HUES64 (cell line): ENCODE measurements at regions not wholly inside any gene's neighbourhood (a gene's known extent, or its start where the extent isn't known, plus 50 kb on each side); places are given as distances from the start of the nearest gene placed in this dataset.
"Not testable (repeated sequence)": the region's sequence is repeated elsewhere in the genome, so short reads cannot be mapped to it uniquely, and the experiment has no call there.

Source experiments
- H3K27ac ChIP-seq: 2 replicates; pipeline ENCODE4 v1.7.0; 2013; ENCODE audit warnings: low read depth, low read length, inconsistent platforms
- H3K27me3 ChIP-seq: 2 replicates; pipeline ENCODE4 v1.6.1; 2013; ENCODE audit warnings: mild to moderate bottlenecking, low read length; ENCODE audit not compliant: insufficient read depth
- H3K36me3 ChIP-seq: 2 replicates; pipeline ENCODE4 v1.6.1; 2013; ENCODE audit warnings: mild to moderate bottlenecking, low read length; ENCODE audit not compliant: insufficient read depth
- H3K4me1 ChIP-seq: 2 replicates; pipeline ENCODE4 v1.6.1; 2013; ENCODE audit warnings: mild to moderate bottlenecking, low read length, moderate library complexity; ENCODE audit not compliant: insufficient read depth
- H3K4me3 ChIP-seq: 2 replicates; pipeline ENCODE4 v1.5.1; 2013; ENCODE audit warnings: mild to moderate bottlenecking, low read length, moderate library complexity
- H3K9ac ChIP-seq: 2 replicates; pipeline ENCODE4 v1.6.1; 2013; ENCODE audit warnings: mild to moderate bottlenecking, low read depth, low read length
- H3K9me3 ChIP-seq: 2 replicates; pipeline ENCODE4 v1.6.1; 2013; ENCODE audit warnings: low read depth, low read length; ENCODE audit not compliant: insufficient read depth
- WGBS: fragments of 150-250, 120-280 bp; methylation state at CpG from one replicate; pipeline ENCODE4 v1.1.7; 2013; ENCODE audit warnings: missing lambda C conversion rate; 5-methylcytosine and 5-hydroxymethylcytosine counted together

DNA sequence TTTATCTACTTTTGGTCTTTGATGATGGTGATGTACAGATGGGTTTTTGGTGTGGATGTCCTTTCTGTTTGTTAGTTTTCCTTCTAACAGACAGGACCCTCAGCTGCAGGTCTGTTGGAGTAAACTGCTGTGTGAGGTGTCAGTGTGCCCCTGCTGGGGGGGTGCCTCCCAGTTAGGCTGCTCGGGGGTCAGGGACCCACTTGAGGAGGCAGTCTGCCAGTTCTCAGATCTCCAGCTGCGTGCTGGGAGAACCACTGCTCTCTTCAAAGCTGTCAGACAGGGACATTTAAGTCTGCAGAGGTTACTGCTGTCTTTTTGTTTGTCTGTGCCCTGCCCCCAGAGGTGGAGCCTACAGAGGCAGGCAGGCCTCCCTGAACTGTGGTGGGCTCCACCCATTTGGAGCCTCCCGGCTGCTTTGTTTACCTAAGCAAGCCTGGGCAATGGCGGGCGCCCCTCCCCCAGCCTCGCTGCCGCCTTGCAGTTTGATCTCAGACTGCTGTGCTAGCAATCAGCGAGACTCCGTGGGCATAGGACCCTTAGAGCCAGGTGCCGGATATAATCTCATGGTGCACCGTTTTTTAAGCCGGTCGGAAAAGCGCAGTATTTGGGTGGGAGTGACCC is 433.7 kb downstream of the CCSER2 start:
- WGBS: 34% methylated on average over 13 of the region's 14 CpGs
- H3K9me3 ChIP-seq, H3K27ac ChIP-seq, H3K36me3 ChIP-seq, H3K27me3 ChIP-seq, H3K4me1 ChIP-seq, H3K9ac ChIP-seq: not testable (repeated sequence)
- H3K4me3 ChIP-seq: peak overlapping the region; percentile 39

DNA sequence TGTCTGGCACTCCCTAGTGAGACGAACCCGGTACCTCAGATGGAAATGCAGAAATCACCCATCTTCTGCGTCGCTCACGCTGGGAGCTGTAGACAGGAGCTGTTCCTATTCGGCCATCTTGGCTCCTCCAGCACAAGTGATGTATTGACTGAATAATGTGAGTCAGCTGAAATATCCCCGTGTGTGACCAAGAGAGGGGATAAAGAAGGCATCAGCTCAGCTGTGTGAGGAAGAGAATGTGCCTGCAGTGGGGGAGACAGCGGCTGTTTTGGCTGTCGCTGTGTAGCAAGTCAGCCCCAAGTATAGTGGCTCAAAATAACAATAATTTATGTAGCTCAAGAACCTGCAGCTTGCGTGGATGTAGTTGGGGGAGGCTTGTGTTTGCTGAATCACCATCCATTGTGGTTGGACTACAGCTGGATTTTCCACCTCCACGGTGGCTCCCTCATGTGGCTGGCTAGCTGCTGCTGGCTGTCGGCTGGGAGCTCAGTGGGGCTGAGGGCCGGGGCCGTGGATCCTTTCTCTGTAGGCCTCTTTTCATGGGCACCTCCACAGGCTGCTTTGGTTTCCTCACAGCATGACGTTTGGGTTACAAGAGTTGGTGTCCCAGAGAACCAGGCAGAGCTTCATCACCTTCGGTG is 434.5 kb downstream of the CCSER2 start:
- Histone ChIP-seq H3K27me3 (no peaks in the 10 kb centered on the region), H3K4me3 (peak overlapping the region; percentile 39; the same call in 1 of the 2 replicates), H3K4me1 (no peaks in the 10 kb centered on the region), H3K27ac (no peak overlapping the region), H3K9ac (0 out of 2 replicates have a peak overlapping the region, but pooled peaks have one; percentile 1), H3K9me3 (no peaks in the 10 kb centered on the region), H3K36me3 (no peaks in the 10 kb centered on the region)
- 86% methylated on average over 16 of the region's 16 CpGs for WGBS

DNA sequence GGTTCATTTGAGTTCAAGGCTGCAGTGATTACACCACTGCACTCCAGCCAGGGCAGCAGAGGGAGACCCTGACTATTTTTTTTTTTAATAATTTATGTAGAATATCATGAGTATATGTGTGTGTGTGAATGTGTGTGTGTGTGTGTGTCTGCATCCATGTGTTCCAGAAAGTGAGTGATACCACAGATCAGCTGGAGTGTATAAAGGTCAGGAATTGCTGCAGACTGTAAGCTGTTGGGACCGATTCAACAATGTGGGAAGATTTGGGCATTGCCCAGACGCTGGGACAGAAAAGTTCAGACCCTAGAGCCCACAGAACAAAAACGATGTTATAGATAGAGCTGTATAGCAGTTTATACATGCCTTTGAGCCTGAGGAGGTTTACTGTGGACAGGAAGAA is 435.6 kb downstream of the CCSER2 start:
- Histone ChIP-seq H3K4me3 (no peak overlapping the region), H3K9me3 (no peaks in the 10 kb centered on the region), H3K36me3 (no peaks in the 10 kb centered on the region), H3K27ac (no peak overlapping the region), H3K27me3 (no peaks in the 10 kb centered on the region), H3K9ac (no peak overlapping the region), H3K4me1 (no peaks in the 10 kb centered on the region)
- WGBS: 93% methylated on average over 3 of the region's 3 CpGs

DNA sequence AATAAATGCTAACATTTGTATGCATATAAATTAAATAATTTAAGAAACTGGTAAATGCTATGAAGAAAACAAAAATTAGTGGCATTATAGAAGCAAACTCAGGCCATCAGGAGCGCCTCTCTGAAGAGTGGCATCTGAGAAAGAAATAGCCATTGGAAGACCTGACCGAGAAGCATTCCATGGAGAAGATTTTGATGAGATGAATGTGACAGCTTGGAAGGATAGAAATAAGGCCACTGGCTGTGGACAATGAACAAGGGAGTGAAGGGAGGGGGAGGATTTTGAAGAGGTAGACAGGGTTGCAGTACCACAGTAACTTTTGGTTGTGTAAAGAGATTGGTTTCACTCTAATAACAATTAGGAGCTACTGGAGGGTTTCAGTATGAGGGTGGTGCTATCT is 436.7 kb downstream of the CCSER2 start:
- H3K9ac ChIP-seq: no peak overlapping the region
- no peaks in the 10 kb centered on the region for H3K27me3 ChIP-seq
- 91% methylated on average over 2 of the region's 2 CpGs for WGBS
- no peaks in the 10 kb centered on the region for H3K4me1 ChIP-seq
- H3K27ac ChIP-seq: no peak overlapping the region
- no peak overlapping the region for H3K4me3 ChIP-seq
- no peaks in the 10 kb centered on the region for H3K36me3 ChIP-seq
- no peaks in the 10 kb centered on the region for H3K9me3 ChIP-seq

DNA sequence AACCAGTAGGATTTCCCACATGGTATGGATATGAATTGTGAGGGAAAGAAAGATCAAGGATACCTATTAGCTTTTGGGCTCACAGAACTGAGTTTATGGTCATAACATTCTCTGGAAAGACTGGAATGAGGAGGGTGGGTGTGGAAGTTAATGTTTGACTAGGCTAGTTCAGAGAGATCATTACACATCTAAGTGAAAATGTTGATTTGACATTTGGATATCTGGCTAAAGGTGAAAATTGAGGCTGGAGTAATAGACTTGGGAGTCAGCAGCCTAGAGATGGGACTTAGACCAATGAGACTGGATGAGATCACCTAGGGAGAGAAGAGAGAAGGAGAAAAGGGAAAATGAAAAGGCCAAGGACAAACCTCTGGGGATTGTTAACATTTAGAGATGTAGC is 437.3 kb downstream of the CCSER2 start:
- H3K27ac ChIP-seq: no peak overlapping the region
- H3K36me3 ChIP-seq: no peaks in the 10 kb centered on the region

DNA sequence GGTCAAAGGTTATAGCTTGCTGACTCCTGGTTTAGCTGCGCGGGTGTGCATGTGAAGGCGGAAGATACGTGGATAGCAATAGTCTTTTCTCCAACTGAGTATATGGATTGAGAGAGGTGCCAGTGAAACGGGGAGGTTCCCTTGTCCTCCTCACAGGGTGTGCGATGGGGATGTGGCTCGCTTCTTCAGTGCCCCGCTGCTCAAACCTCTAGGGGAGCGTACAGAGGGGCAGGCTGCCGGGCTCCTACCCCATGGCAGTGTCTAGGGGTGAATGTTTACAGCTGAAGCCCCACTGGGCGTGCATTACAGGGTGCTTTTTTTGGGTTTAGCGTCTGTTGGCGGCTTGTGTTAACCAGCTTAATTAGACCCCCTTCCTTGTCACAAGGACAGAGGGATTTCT is 438.5 kb downstream of the CCSER2 start:
- Histone ChIP-seq H3K9me3 (no peaks in the 10 kb centered on the region), H3K9ac (no peak overlapping the region), H3K27me3 (no peaks in the 10 kb centered on the region), H3K36me3 (no peaks in the 10 kb centered on the region), H3K4me3 (no peak overlapping the region), H3K4me1 (no peaks in the 10 kb centered on the region), H3K27ac (no peak overlapping the region)
- 95% methylated on average over 13 of the region's 13 CpGs for WGBS

More for the DNA sequence above, 437.3 kb downstream of the CCSER2 start:
- H3K4me1 ChIP-seq: no peaks in the 10 kb centered on the region
- no peaks in the 10 kb centered on the region for H3K27me3 ChIP-seq
- no peak overlapping the region for H3K9ac ChIP-seq
- no peak overlapping the region for H3K4me3 ChIP-seq
- no peaks in the 10 kb centered on the region for H3K9me3 ChIP-seq

DNA sequence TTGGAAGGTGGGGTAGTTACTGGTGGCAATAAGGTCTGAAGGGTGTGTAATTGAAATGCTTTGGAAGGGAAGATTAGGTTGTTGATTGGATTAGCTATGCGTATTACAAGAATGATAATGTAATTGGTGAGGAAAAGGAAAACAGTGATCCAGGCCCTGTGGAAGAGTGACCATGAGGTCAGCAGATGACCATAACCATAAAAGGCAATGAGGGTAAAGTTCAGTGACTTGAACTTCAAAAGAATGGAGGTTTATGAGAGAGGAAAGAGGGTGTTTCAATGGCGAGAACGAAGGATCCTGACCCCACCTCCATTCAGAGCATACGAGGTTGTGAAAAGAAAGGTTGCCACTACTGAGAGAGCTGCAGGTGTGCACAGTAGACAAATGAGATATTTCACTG is 439.7 kb downstream of the CCSER2 start:
- Histone ChIP-seq H3K36me3 (no peaks in the 10 kb centered on the region), H3K9ac (no peak overlapping the region), H3K9me3 (no peaks in the 10 kb centered on the region), H3K27ac (no peak overlapping the region), H3K4me1 (no peaks in the 10 kb centered on the region), H3K27me3 (no peaks in the 10 kb centered on the region), H3K4me3 (no peak overlapping the region)
- WGBS: 93% methylated on average over 4 of the region's 4 CpGs

DNA sequence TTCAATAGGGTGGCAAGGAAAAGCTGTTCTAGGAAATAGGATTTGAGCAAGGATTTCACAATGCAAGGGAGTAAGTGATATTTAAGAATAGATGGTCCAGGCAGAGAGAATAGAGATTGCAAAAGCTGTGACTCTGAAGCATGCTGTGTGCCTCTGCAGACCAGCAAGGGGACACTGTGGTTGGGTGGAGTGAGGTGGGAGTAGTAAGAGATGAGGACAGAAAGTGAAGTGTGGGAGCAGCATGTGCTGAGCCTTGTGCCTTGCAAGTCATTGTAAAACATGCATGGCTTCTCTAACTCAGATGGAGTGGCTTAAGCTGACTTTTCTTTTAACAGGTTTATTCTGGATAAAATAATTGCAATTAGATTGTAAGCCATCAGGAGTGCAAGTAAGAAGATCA is 442.4 kb downstream of the CCSER2 start:
- Histone ChIP-seq H3K27me3 (no peaks in the 10 kb centered on the region), H3K4me3 (no peak overlapping the region), H3K4me1 (no peaks in the 10 kb centered on the region), H3K9me3 (no peaks in the 10 kb centered on the region), H3K9ac (no peak overlapping the region), H3K36me3 (no peaks in the 10 kb centered on the region), H3K27ac (no peak overlapping the region)

DNA sequence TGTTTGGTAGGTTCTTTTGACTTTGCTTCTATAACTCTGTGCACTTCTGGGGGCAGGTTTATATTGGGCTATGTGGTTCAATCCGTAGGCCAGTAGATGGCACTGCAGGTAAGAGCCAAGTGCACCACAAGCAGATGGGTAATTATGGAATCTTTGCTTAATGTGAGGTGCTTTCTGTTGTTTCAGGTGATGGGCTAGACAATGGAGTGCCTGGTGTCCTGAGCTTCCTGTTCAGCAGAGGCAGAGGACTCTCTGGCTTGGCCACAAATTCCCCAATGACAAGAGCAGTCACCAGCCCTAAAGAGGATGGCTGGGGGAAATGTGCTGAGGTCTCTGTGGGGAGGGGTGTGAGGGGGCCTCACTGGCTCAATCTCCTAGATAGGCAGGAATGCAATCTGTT is 455.0 kb downstream of the CCSER2 start:
- 0% methylated on average over 1 of the region's 1 CpG for WGBS
- peaks cover 4% of the 10 kb centered on the region; the same call in 1 of the 2 replicates for H3K4me1 ChIP-seq
- no peak overlapping the region for H3K9ac ChIP-seq
- H3K27me3 ChIP-seq: no peaks in the 10 kb centered on the region
- H3K27ac ChIP-seq: no peak overlapping the region
- no peaks in the 10 kb centered on the region for H3K36me3 ChIP-seq
- H3K4me3 ChIP-seq: no peak overlapping the region
- H3K9me3 ChIP-seq: no peaks in the 10 kb centered on the region; the same call in 1 of the 2 replicates

DNA sequence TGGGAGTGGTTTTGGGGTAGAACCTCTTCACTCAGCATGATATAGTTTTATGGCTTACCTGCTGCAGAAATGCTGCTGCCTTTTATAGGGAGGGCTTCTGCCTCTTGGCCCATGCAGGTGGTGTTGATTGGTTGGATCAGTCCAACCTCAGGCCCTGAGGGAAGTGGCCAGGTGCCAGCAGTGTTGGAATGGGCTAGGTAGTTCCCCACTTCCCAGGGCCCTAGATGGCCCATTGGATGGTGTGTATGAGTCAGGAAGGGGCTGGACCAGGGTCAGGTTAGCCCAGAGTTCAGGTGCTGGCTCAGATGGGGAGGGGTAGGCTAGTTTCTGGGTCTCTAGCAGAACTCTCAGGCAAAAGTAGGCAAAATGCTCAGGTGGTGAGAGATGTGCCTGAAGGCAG is 455.5 kb downstream of the CCSER2 start:
- no peaks in the 10 kb centered on the region for H3K36me3 ChIP-seq
- no peak overlapping the region for H3K4me3 ChIP-seq
- no peaks in the 10 kb centered on the region; the same call in 1 of the 2 replicates for H3K9me3 ChIP-seq
- H3K27me3 ChIP-seq: no peaks in the 10 kb centered on the region
- H3K9ac ChIP-seq: no peak overlapping the region
- H3K27ac ChIP-seq: no peak overlapping the region
- peaks cover 4% of the 10 kb centered on the region; the same call in 1 of the 2 replicates for H3K4me1 ChIP-seq

DNA sequence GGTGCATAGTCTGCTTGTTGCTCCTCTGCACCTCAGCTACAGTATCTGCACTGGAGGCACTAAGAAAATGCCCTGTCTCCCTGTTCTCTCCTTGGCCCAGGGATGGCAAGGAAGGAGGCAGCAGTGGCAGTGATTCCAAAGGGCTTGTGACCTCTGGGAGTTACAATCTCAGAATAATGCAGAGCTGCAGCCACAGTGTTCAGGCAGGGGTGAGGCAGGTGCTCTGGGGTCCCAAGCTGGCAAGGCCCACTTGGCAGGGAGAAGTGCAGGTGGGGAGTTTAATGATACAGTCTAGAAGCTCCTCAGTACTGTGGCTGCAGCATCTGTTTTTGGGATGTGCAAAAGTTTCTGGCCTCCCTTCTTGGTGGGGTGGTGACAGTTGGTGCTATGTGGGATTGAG is 456.4 kb downstream of the CCSER2 start:
- Histone ChIP-seq H3K27me3 (no peaks in the 10 kb centered on the region), H3K36me3 (no peaks in the 10 kb centered on the region), H3K4me1 (peaks cover 4% of the 10 kb centered on the region; the same call in 1 of the 2 replicates), H3K27ac (no peak overlapping the region), H3K9ac (no peak overlapping the region), H3K9me3 (no peaks in the 10 kb centered on the region), H3K4me3 (no peak overlapping the region)

DNA sequence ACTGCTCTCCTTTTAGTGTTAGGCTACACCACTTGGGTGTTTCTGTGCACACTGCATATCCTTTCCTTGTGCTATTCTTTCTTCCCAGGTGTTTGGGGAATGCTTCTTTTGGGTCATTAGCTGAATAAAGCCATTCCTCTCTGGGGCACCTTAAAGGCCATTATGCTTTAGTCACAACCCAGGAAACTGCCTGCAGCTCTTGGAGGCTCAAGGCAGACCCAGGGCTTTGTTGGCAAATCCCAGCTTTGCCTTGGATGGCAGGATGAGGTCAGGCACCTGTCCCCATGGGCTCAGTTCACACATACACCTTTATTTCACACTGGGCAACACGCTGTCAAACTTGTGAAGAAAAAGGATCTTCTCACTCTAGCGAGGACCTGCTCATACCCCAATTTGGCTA is 460.6 kb downstream of the CCSER2 start:
- Histone ChIP-seq H3K36me3 (no peaks in the 10 kb centered on the region), H3K9me3 (no peaks in the 10 kb centered on the region), H3K9ac (no peak overlapping the region), H3K27ac (no peak overlapping the region), H3K4me1 (no peaks in the 10 kb centered on the region), H3K4me3 (no peak overlapping the region), H3K27me3 (no peaks in the 10 kb centered on the region)
- 93% methylated on average over 2 of the region's 2 CpGs for WGBS
